Adrenal gland (tissue), 5 donors: ENCODE measurements at regions not wholly inside any gene's neighbourhood (a gene's known extent, or its start where the extent isn't known, plus 50 kb on each side); places are given as distances from the start of the nearest gene placed in this dataset.

Source experiments
- CTCF ChIP-seq, 6 experiments: fragments of 450-650 bp in 4 of 6; fragments of 200-600 bp in 2 of 6; sonication (generic) in 1 of 6; IDR thresholded peaks; 1 replicate in 5 of 6; 2 replicates in 1 of 6; pipeline versions ENCODE4 v1.5.1 to v1.8.0; 2016 to 2021; ENCODE audit warnings: antibody characterized with exemption in 6 of 6, mild to moderate bottlenecking in 2 of 6, moderate library complexity in 1 of 6
- POLR2A ChIP-seq, 2 donors: fragments of 450-650 bp; IDR thresholded peaks; one replicate each; pipeline ENCODE4 v1.6.1; 2017; ENCODE audit warnings: antibody characterized with exemption in 2 of 2, mild to moderate bottlenecking in 2 of 2, moderate library complexity in 1 of 2
- donor health status: DM: no; HTN: no; CAD: no.

GRCh38 chr6:148250975-148251685 lies 91.5 kb upstream of the SASH1 start:
- TF ChIP-seq CTCF (IDR thresholded peaks at IDR 0.05) (peak in 4 of 6 experiments; percentile 24 to 51 (median 36)), POLR2A (IDR thresholded peaks at IDR 0.05) (no peak)
